Peyer's patch (tissue), 4 donors: ENCODE measurements at regions not wholly inside any gene's neighbourhood (a gene's known extent, or its start where the extent isn't known, plus 50 kb on each side); places are given as distances from the start of the nearest gene placed in this dataset.

Experiments used
- DNase-seq, 3 donors: peaks; one replicate each; pipeline ENCODE4 v3.0.0-alpha.2; 2017 to 2019
- H3K27ac ChIP-seq, 4 donors: fragments of 200-600 bp; sonication (generic); one replicate each; pipeline ENCODE4 v1.5.1; 2016 to 2019
- H3K27me3 ChIP-seq, 2 donors: fragments of 200-600 bp; sonication (generic); one replicate each; pipeline ENCODE4 v1.5.1; 2019
- H3K36me3 ChIP-seq, 3 donors: fragments of 200-600 bp; sonication (generic); one replicate each; pipeline ENCODE4 v1.5.1; 2016 to 2019
- H3K4me1 ChIP-seq, 4 donors: fragments of 200-600 bp; sonication (generic); one replicate each; pipeline ENCODE4 v1.5.1; 2016 to 2019
- H3K4me3 ChIP-seq, 4 donors: fragments of 200-600 bp; sonication (generic); 1 replicate in 3 of 4; 2 replicates in 1 of 4; pipeline ENCODE4 v1.5.1; 2016 to 2019; ENCODE audit warnings: mild to moderate bottlenecking in 1 of 4
- H3K9me3 ChIP-seq, 4 donors: fragments of 200-600 bp; sonication (generic); one replicate each; pipeline ENCODE4 v1.5.1; 2016 to 2019; ENCODE audit warnings: mild to moderate bottlenecking in 1 of 4
- POLR2A ChIP-seq, 2 donors: fragments of 450-650 bp; IDR thresholded peaks; one replicate each; pipeline ENCODE4 v1.5.1; 2017; ENCODE audit warnings: antibody characterized with exemption in 2 of 2, mild to moderate bottlenecking in 2 of 2, moderate library complexity in 2 of 2
- TF ChIP-seq, protein P1 (sequence below), 6 experiments: fragments of 450-650 bp in 4 of 6; fragments of 200-600 bp in 2 of 6; sonication (generic) in 1 of 6; IDR thresholded peaks; one replicate each; pipeline ENCODE4 v1.5.1; 2017 to 2019; ENCODE audit warnings: antibody characterized with exemption in 6 of 6, mild to moderate bottlenecking in 3 of 6, moderate library complexity in 1 of 6

GRCh38 chr10:75303045-75303777, 67.5 kb upstream of the COMTD1 start:
- no peak overlapping the region for H3K4me3 ChIP-seq
- DNase-seq, result no peak
- no peaks in the 10 kb centered on the region for H3K36me3 ChIP-seq
- TF ChIP-seq POLR2A (IDR thresholded peaks at IDR 0.05), result no peak
- TF ChIP-seq, protein P1, sequence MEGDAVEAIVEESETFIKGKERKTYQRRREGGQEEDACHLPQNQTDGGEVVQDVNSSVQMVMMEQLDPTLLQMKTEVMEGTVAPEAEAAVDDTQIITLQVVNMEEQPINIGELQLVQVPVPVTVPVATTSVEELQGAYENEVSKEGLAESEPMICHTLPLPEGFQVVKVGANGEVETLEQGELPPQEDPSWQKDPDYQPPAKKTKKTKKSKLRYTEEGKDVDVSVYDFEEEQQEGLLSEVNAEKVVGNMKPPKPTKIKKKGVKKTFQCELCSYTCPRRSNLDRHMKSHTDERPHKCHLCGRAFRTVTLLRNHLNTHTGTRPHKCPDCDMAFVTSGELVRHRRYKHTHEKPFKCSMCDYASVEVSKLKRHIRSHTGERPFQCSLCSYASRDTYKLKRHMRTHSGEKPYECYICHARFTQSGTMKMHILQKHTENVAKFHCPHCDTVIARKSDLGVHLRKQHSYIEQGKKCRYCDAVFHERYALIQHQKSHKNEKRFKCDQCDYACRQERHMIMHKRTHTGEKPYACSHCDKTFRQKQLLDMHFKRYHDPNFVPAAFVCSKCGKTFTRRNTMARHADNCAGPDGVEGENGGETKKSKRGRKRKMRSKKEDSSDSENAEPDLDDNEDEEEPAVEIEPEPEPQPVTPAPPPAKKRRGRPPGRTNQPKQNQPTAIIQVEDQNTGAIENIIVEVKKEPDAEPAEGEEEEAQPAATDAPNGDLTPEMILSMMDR (IDR thresholded peaks at IDR 0.05), result no peak
- no peaks in the 10 kb centered on the region for H3K27me3 ChIP-seq
- no peak overlapping the region for H3K27ac ChIP-seq
- H3K4me1 ChIP-seq, result no peaks in the 10 kb centered on the region
- H3K9me3 ChIP-seq, result no peaks in the 10 kb centered on the region

DNA sequence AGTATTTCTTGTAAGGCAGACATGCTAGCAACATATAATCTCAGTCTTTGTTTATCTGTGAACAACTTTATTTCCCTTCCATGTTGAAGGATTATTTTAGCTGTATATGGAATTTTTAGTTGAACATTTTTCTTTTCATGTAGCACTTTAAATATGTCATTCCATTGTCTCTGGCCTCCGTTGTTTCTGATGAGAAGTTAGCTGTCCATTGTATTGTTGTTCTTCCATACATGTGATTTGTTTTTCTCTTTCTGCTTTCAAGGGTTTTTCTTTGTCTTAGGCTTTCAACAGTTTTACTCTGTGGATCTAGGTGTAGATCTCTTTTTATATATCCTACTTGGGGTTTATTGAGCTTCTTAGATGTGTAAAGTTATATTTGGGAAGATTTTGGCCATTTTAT, 66.3 kb upstream of the COMTD1 start:
- no peak for DNase-seq
- Histone ChIP-seq H3K36me3 (no peaks in the 10 kb centered on the region), H3K27ac (no peak overlapping the region), H3K9me3 (no peaks in the 10 kb centered on the region), H3K4me1 (peaks cover 0 to under 1% (median 0%) of the 10 kb centered on the region in 4 donors), H3K4me3 (no peak overlapping the region), H3K27me3 (no peaks in the 10 kb centered on the region)
- TF ChIP-seq POLR2A (IDR thresholded peaks at IDR 0.05), result no peak
- TF ChIP-seq, protein P1 (IDR thresholded peaks at IDR 0.05), result no peak

- Histone ChIP-seq H3K9me3 (no peaks in the 10 kb centered on the region), H3K4me3 (no peak overlapping the region), H3K4me1 (peaks cover 0 to 15% (median 4%) of the 10 kb centered on the region in 4 donors), H3K27ac (no peak overlapping the region), H3K36me3 (no peaks in the 10 kb centered on the region), H3K27me3 (no peaks in the 10 kb centered on the region)
- no peak for DNase-seq
- no peak for TF ChIP-seq POLR2A (IDR thresholded peaks at IDR 0.05)
- TF ChIP-seq, protein P1 (IDR thresholded peaks at IDR 0.05), result no peak
Observed at GRCh38 chr10:75297021-75297599, 61.4 kb upstream of the COMTD1 start.

DNA sequence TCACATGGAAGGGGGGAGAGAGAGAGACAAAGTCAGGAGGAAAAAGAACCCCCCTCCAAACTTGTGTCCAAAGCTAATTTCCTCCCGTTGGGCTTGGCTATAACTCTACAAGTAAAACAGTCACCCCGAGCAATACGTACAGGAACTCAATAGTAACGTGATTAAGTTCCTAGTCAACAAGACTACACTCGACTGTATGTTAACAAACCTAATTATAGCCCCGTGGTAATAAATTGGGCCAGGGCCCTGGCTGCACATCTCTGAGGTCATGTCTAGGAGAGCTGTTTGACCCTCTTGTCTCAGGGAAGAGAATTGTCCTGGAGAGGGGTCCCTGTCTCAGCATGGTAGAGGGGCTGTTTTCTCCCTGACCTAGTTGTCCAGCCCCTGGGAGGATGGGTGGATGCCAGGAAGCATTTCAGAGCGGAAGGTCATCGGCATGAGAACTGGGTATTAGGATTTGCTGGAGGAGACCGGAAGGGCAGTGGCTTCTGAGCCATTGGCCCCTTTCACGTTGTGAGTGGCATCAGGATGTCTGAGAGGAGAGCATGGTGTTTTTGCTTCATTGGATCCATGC, 60.2 kb upstream of the COMTD1 start:
- TF ChIP-seq, protein P1 (IDR thresholded peaks at IDR 0.05), result no peak
- TF ChIP-seq POLR2A (IDR thresholded peaks at IDR 0.05), result no peak
- H3K4me1 ChIP-seq, result peaks cover 0 to 15% (median 4%) of the 10 kb centered on the region in 4 donors
- DNase-seq, result no peak
- H3K36me3 ChIP-seq, result no peaks in the 10 kb centered on the region
- peak overlapping the region in 3 of 4 donors; percentile 65 to 92 (median 87) for H3K27ac ChIP-seq
- peak overlapping the region in 1 of 4 donors; percentile 81 for H3K4me3 ChIP-seq
- no peaks in the 10 kb centered on the region for H3K27me3 ChIP-seq
- no peaks in the 10 kb centered on the region for H3K9me3 ChIP-seq

- peak overlapping the region; percentile 64 to 92 (median 76) for H3K27ac ChIP-seq
- no peaks in the 10 kb centered on the region for H3K27me3 ChIP-seq
- TF ChIP-seq, protein P1 (IDR thresholded peaks at IDR 0.05), result peak in 4 of 6 experiments; percentile 19 to 57 (median 46)
- no peak for TF ChIP-seq POLR2A (IDR thresholded peaks at IDR 0.05)
- H3K4me1 ChIP-seq, result peaks cover 0 to 15% (median 4%) of the 10 kb centered on the region in 4 donors
- no peaks in the 10 kb centered on the region for H3K36me3 ChIP-seq
- peak; percentile 40 to 83 (median 80) for DNase-seq
- peak overlapping the region; percentile 44 to 92 (median 74) for H3K4me3 ChIP-seq
- no peaks in the 10 kb centered on the region for H3K9me3 ChIP-seq
Observed at GRCh38 chr10:75294866-75295701, 59.3 kb upstream of the COMTD1 start.
